ENCODE measurements at regions not wholly inside any gene's neighbourhood (a gene's known extent, or its start where the extent isn't known, plus 50 kb on each side); places are given as distances from the start of the nearest gene placed in this dataset.

GRCh38 chr13:38514575-38514974, 164.9 kb downstream of the UFM1 start:
- H3K4me3 ChIP-seq (replicated peaks; ENCODE audit: low read depth, low read length), result no peak overlapping the region
- no peak for TF ChIP-seq CTCF (IDR thresholded peaks at IDR 0.05; ENCODE audit: low read depth, low read length, missing control alignments)
- DNase-seq (ENCODE audit: extremely low read depth, low read depth), result no peak

GRCh38 chr13:38518328-38518727, 168.5 kb upstream of the FREM2 start:
- no peak for DNase-seq (ENCODE audit: extremely low read depth, low read depth)
- TF ChIP-seq CTCF (IDR thresholded peaks at IDR 0.05; ENCODE audit: low read depth, low read length, missing control alignments), result no peak
- no peak overlapping the region for H3K4me3 ChIP-seq (replicated peaks; ENCODE audit: low read depth, low read length)

- TF ChIP-seq CTCF (IDR thresholded peaks at IDR 0.05; ENCODE audit: low read depth, low read length, missing control alignments), result no peak
- no peak for DNase-seq (ENCODE audit: extremely low read depth, low read depth)
- H3K4me3 ChIP-seq (replicated peaks; ENCODE audit: low read depth, low read length), result no peak overlapping the region
Measured at GRCh38 chr13:38519229-38519911, 167.5 kb upstream of the FREM2 start.

GRCh38 chr13:38520041-38520440, 166.8 kb upstream of the FREM2 start:
- no peak overlapping the region for H3K4me3 ChIP-seq (replicated peaks; ENCODE audit: low read depth, low read length)
- no peak for TF ChIP-seq CTCF (IDR thresholded peaks at IDR 0.05; ENCODE audit: low read depth, low read length, missing control alignments)
- no peak for DNase-seq (ENCODE audit: extremely low read depth, low read depth)

- no peak for TF ChIP-seq CTCF (IDR thresholded peaks at IDR 0.05; ENCODE audit: low read depth, low read length, missing control alignments)
- H3K4me3 ChIP-seq (replicated peaks; ENCODE audit: low read depth, low read length), result no peak overlapping the region
- DNase-seq (ENCODE audit: extremely low read depth, low read depth), result no peak
Measured at GRCh38 chr13:38527140-38527539, 159.7 kb upstream of the FREM2 start.

GRCh38 chr13:38528986-38529385, 157.9 kb upstream of the FREM2 start:
- H3K4me3 ChIP-seq (replicated peaks; ENCODE audit: low read depth, low read length), result no peak overlapping the region
- no peak for DNase-seq (ENCODE audit: extremely low read depth, low read depth)
- no peak for TF ChIP-seq CTCF (IDR thresholded peaks at IDR 0.05; ENCODE audit: low read depth, low read length, missing control alignments)

- H3K4me3 ChIP-seq (replicated peaks; ENCODE audit: low read depth, low read length), result no peak overlapping the region
- peak; percentile 18 for TF ChIP-seq CTCF (IDR thresholded peaks at IDR 0.05; ENCODE audit: low read depth, low read length, missing control alignments)
- peak; percentile 2 for DNase-seq (ENCODE audit: extremely low read depth, low read depth)
Measured at GRCh38 chr13:38530492-38530891, 156.4 kb upstream of the FREM2 start.

All from HFF-Myc (cell line).